K562 (cell line): ENCODE measurements at regions not wholly inside any gene's neighbourhood (a gene's known extent, or its start where the extent isn't known, plus 50 kb on each side); places are given as distances from the start of the nearest gene placed in this dataset.

Experiments
- ATAC-seq: fragments of 200-7000 bp; cut with Tn5 transposase; 3 replicates; pipeline ENCODE4 v1.9.1; 2020; ENCODE audit warnings: moderate library complexity
- BruUV-seq: library from RNA; stranded (reverse); fragments of 400-500 nt; replicated peaks from 2 replicates; lab custom pipeline; 2021; lab: Mats Ljungman, UMichigan
- CTCF ChIA-PET: fragments of 300-600 bp; formaldehyde crosslinking; extraction: SDS; loops from one replicate; lab custom pipeline; 2021; ENCODE audit warnings: low intra/inter-chr PET ratio; lab: Yijun Ruan, JAX
- POLR2A ChIA-PET: fragments of 300-600, 350-650 bp; sonication (Branson Sonifier 250); formaldehyde crosslinking; extraction: SDS; loops from one replicate; lab custom pipeline; 2021; ENCODE audit warnings: antibody characterized with exemption, inconsistent platforms; lab: Yijun Ruan, JAX
- DNase-seq, 4 experiments: peaks; one replicate each; pipeline versions ENCODE4 v3.0.0 to v3.0.0-alpha.2; 2011 to 2018; ENCODE audit warnings: low spot score in 3 of 4, mixed read lengths in 3 of 4; ENCODE audit errors: extremely low read depth in 1 of 4
- FAIRE-seq: peaks from 2 replicates; lab custom pipeline; 2011; peaks lifted over from hg19 to GRCh38; lab: Jason Lieb, UNC
- H2AFZ ChIP-seq: 2 replicates; pipeline ENCODE4 v1.6.0; 2011; ENCODE audit warnings: low read depth, low read length, control low read depth, inconsistent platforms
- H3K27ac ChIP-seq: fragments of 200-600 bp; 3 replicates; pipeline ENCODE4 v1.8.0; 2011; ENCODE audit warnings: low read depth, mild to moderate bottlenecking, control low read depth, inconsistent platforms, low read length, moderate library complexity, mixed read lengths; ENCODE audit errors: extremely low read depth
- H3K27me3 ChIP-seq, 2 experiments: fragments of 300-600 bp in 1 of 2; 2 replicates in 1 of 2; 3 replicates in 1 of 2; pipeline versions ENCODE4 v1.6.0 to v1.8.0; 2011; ENCODE audit warnings: inconsistent platforms in 2 of 2, low read length in 2 of 2, mild to moderate bottlenecking in 1 of 2, mixed read lengths in 1 of 2, moderate library complexity in 1 of 2; ENCODE audit not compliant: control insufficient read depth in 2 of 2, insufficient read depth in 2 of 2
- H3K36me3 ChIP-seq: fragments of 300-600 bp; 3 replicates; pipeline ENCODE4 v1.8.0; 2011; ENCODE audit warnings: mild to moderate bottlenecking, low read length, inconsistent platforms; ENCODE audit not compliant: control insufficient read depth, insufficient read depth
- H3K4me1 ChIP-seq, 2 experiments: fragments of 200-600 bp in 1 of 2; replicated peaks in 1 of 2; 2 replicates in 1 of 2; 3 replicates in 1 of 2; pipeline versions ENCODE4 v1.5.1 to v1.8.0; 2011; ENCODE audit warnings: inconsistent platforms in 2 of 2, low read length in 2 of 2, mild to moderate bottlenecking in 1 of 2, mixed read lengths in 1 of 2, moderate library complexity in 1 of 2; ENCODE audit not compliant: control insufficient read depth in 2 of 2, insufficient read depth in 2 of 2
- H3K4me2 ChIP-seq: 2 replicates; pipeline ENCODE4 v1.6.1; 2011; ENCODE audit warnings: low read length, control low read depth, inconsistent platforms, mixed read lengths; ENCODE audit not compliant: insufficient read depth
- H3K4me3 ChIP-seq: fragments of 200-600 bp; sonication (generic), shearing (Covaris generic); 2 replicates; pipeline ENCODE4 v1.5.1; 2016; ENCODE audit warnings: control low read depth, inconsistent platforms
- H3K79me2 ChIP-seq: fragments of 200-600 bp; 3 replicates; pipeline ENCODE4 v1.8.0; 2011; ENCODE audit warnings: low read length, inconsistent platforms; ENCODE audit not compliant: control insufficient read depth, insufficient read depth
- H3K9ac ChIP-seq, 2 experiments: 2 replicates each; pipeline versions ENCODE4 v1.6.0 to v1.6.1; 2011; ENCODE audit warnings: low read depth in 2 of 2, low read length in 2 of 2, control low read depth in 1 of 2, inconsistent platforms in 1 of 2, mild to moderate bottlenecking in 1 of 2, mixed read lengths in 1 of 2; ENCODE audit not compliant: insufficient read depth in 1 of 2
- H3K9me1 ChIP-seq: one replicate; pipeline ENCODE4 v1.6.0; 2011; ENCODE audit warnings: inconsistent platforms, mild to moderate bottlenecking, low read length, moderate library complexity; ENCODE audit not compliant: control insufficient read depth, insufficient read depth
- H3K9me3 ChIP-seq: replicated peaks from 2 replicates; pipeline ENCODE4 v1.5.1; 2011; ENCODE audit warnings: low read depth, low read length, inconsistent platforms; ENCODE audit not compliant: control insufficient read depth, insufficient read depth
- H4K20me1 ChIP-seq: replicated peaks from 2 replicates; pipeline ENCODE4 v1.6.1; 2011; ENCODE audit warnings: low read length, inconsistent platforms, mixed read lengths; ENCODE audit not compliant: control insufficient read depth, insufficient read depth
- ADNP ChIP-seq: fragments of 200-800 bp; sonication (Bioruptor generic); IDR thresholded peaks from 2 replicates; pipeline ENCODE4 v1.6.1; 2016; ENCODE audit warnings: missing genetic modification characterization, missing compliant biosample characterization
- BRD4 ChIP-seq: fragments of 200-600 bp; sonication (generic); IDR thresholded peaks from 2 replicates; pipeline ENCODE4 v1.6.1; 2017; ENCODE audit warnings: inconsistent platforms
- CBFA2T3 ChIP-seq: fragments of 450-650 bp; IDR thresholded peaks from 2 replicates; pipeline ENCODE4 v1.6.1; 2017
- CC2D1A ChIP-seq: fragments of 450-650 bp; IDR thresholded peaks from 2 replicates; pipeline ENCODE4 v1.6.1; 2017; ENCODE audit warnings: mild to moderate bottlenecking
- DPF2 ChIP-seq: fragments of 450-650 bp; IDR thresholded peaks from 2 replicates; pipeline ENCODE4 v1.6.1; 2016
- ETS2 ChIP-seq: IDR thresholded peaks from 2 replicates; pipeline ENCODE4 v1.6.1; 2016; ENCODE audit warnings: borderline replicate concordance, missing genetic modification characterization, mild to moderate bottlenecking, moderate library complexity, missing compliant biosample characterization; ENCODE audit not compliant: poor library complexity, severe bottlenecking
- IFI16 ChIP-seq: fragments of 250-450 bp; sonication (Bioruptor Pico); IDR thresholded peaks from 2 replicates; pipeline ENCODE4 v2.1.2; 2022; ENCODE audit warnings: mild to moderate bottlenecking, inconsistent platforms
- MCM7 ChIP-seq, 2 experiments: fragments of 450-650 bp; IDR thresholded peaks; 2 replicates each; pipeline ENCODE4 v1.6.1; 2016 to 2018
- NCOA2 ChIP-seq, 2 experiments: fragments of 450-650 bp; IDR thresholded peaks; 2 replicates each; pipeline ENCODE4 v1.6.1; 2018; ENCODE audit warnings: mild to moderate bottlenecking in 2 of 2, moderate library complexity in 1 of 2; ENCODE audit not compliant: partially characterized antibody in 2 of 2
- NEUROD1 ChIP-seq: fragments of 150-350 bp; IDR thresholded peaks from 2 replicates; pipeline ENCODE4 v1.6.1; 2014; ENCODE audit warnings: borderline replicate concordance, low read length, low read depth; ENCODE audit not compliant: partially characterized antibody
- NUFIP1 ChIP-seq: fragments of 450-650 bp; IDR thresholded peaks from 2 replicates; pipeline ENCODE4 v1.6.1; 2018; ENCODE audit not compliant: partially characterized antibody
- STAG1 ChIP-seq: sonication (generic); formaldehyde crosslinking; IDR thresholded peaks from 2 replicates; pipeline ENCODE4 v1.5.0; 2020; ENCODE audit warnings: missing genetic modification reagents, borderline replicate concordance
- YY1 ChIP-seq, 3 experiments: IDR thresholded peaks; 2 replicates each; pipeline ENCODE4 v1.6.1; 2011; ENCODE audit warnings: low read length in 2 of 3, mild to moderate bottlenecking in 2 of 3, moderate library complexity in 2 of 3, borderline replicate concordance in 1 of 3, control low read depth in 1 of 3, low read depth in 1 of 3; ENCODE audit not compliant: insufficient read depth in 3 of 3, insufficient replicate concordance in 2 of 3, control insufficient read depth in 1 of 3, insufficient read length in 1 of 3; ENCODE audit errors: extremely low read depth in 1 of 3
- ZC3H11A ChIP-seq: IDR thresholded peaks from 2 replicates; pipeline ENCODE4 v1.6.1; 2012; ENCODE audit warnings: low read depth, low read length, improper control_type of control experiment
- ZFX ChIP-seq: sonication (generic); formaldehyde crosslinking; IDR thresholded peaks from 2 replicates; pipeline ENCODE4 v1.8.0; 2022; ENCODE audit warnings: mild to moderate bottlenecking, missing genetic modification reagents, moderate library complexity
- WGBS: fragments of 100-300 bp; shearing (Covaris generic); methylation state at CpG from one replicate; pipeline ENCODE4 v1.1.6; 2016; ENCODE audit warnings: low coverage, mixed read lengths; ENCODE audit not compliant: insufficient coverage; ENCODE audit errors: missing lambda C conversion rate; 5-methylcytosine and 5-hydroxymethylcytosine counted together
- in situ Hi-C: fragments of 300-500 bp; cut with MboI; formaldehyde crosslinking; loops from 4 replicates; pipeline ENCODE4 v1.15.0; 2018; ENCODE audit warnings: inconsistent platforms, mixed read lengths
- intact Hi-C: fragments of 100-400 bp; cut with micrococcal nuclease; formaldehyde crosslinking; loops from 2 replicates; pipeline ENCODE4 v1.14.2; 2022
- TF ChIP-seq, protein P1 (sequence below): fragments of 250-450 bp; sonication (Bioruptor Pico); IDR thresholded peaks from 2 replicates; pipeline ENCODE4 v1.5.1; 2021; ENCODE audit warnings: mild to moderate bottlenecking
- TF ChIP-seq, protein P2 (sequence below): fragments of 250-450 bp; sonication (Bioruptor Pico); IDR thresholded peaks from 2 replicates; pipeline ENCODE4 v1.9.0; 2021; ENCODE audit warnings: mild to moderate bottlenecking
- TF ChIP-seq, protein P3 (sequence below), 2 experiments: fragments of 150-350 bp in 1 of 2; IDR thresholded peaks; 2 replicates each; pipeline ENCODE4 v1.6.1; 2012 to 2016; ENCODE audit warnings: low read depth in 2 of 2, low read length in 2 of 2, mild to moderate bottlenecking in 1 of 2, moderate library complexity in 1 of 2

DNA sequence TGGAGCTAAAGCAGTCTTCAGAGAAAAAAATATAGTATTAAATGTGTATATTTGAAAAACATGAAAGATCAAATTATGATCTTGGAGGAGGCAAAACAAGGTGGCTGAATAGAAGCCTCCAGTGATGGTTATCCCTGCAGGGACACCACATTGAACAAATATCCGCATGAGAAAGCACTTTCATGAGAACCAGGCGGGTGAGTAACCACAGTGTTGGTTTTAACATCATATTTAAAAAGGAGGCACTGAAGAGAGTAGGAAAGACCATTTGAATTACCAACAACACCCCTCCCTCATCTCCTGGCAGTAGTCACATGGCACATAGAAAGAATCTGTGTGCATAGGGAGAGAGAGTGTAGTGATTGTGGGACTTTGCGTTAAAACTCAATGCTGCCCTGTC lies 759.6 kb upstream of the NRXN1 start:
- Histone ChIP-seq H2AFZ (no peak overlapping the region), H3K9me3 (no peaks in the 10 kb centered on the region; the same call in 1 of the 2 replicates), H3K4me1 (no peaks in the 10 kb centered on the region), H3K36me3 (no peaks in the 10 kb centered on the region), H3K9ac (no peak overlapping the region), H3K27ac (no peak overlapping the region), H3K27me3 (no peaks in the 10 kb centered on the region), H3K4me3 (no peak overlapping the region), H3K9me1 (no peaks in the 10 kb centered on the region), H4K20me1 (no peaks in the 10 kb centered on the region), H3K79me2 (no peaks in the 10 kb centered on the region), H3K4me2 (no peak overlapping the region)
- intact Hi-C loops (no loop called here), in situ Hi-C loops (no loop called here)
- CTCF ChIA-PET, result no interaction called here
- FAIRE-seq, result no peak
- WGBS, result 0% methylated on average over 3 of the region's 3 CpGs
- POLR2A ChIA-PET, result no interaction called here
- no peak for ATAC-seq
- DNase-seq, result no peak
- no TSS peak for BruUV-seq
- TF ChIP-seq CBFA2T3, result no peak
- TF ChIP-seq, protein P1, sequence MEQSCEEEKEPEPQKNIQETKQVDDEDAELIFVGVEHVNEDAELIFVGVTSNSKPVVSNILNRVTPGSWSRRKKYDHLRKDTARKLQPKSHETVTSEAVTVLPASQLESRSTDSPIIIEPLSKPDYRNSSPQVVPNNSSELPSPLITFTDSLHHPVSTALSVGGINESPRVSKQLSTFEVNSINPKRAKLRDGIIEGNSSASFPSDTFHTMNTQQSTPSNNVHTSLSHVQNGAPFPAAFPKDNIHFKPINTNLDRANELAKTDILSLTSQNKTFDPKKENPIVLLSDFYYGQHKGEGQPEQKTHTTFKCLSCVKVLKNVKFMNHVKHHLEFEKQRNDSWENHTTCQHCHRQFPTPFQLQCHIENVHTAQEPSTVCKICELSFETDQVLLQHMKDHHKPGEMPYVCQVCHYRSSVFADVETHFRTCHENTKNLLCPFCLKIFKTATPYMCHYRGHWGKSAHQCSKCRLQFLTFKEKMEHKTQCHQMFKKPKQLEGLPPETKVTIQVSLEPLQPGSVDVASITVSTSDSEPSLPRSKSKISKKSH (CRISPR knock-in tag), result no peak
- TF ChIP-seq, protein P2, sequence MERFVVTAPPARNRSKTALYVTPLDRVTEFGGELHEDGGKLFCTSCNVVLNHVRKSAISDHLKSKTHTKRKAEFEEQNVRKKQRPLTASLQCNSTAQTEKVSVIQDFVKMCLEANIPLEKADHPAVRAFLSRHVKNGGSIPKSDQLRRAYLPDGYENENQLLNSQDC, result no peak
- TF ChIP-seq ZC3H11A, result no peak
- TF ChIP-seq ETS2 (tag), result no peak
- TF ChIP-seq STAG1 (CRISPR knock-in tag), result no peak
- TF ChIP-seq, protein P3, sequence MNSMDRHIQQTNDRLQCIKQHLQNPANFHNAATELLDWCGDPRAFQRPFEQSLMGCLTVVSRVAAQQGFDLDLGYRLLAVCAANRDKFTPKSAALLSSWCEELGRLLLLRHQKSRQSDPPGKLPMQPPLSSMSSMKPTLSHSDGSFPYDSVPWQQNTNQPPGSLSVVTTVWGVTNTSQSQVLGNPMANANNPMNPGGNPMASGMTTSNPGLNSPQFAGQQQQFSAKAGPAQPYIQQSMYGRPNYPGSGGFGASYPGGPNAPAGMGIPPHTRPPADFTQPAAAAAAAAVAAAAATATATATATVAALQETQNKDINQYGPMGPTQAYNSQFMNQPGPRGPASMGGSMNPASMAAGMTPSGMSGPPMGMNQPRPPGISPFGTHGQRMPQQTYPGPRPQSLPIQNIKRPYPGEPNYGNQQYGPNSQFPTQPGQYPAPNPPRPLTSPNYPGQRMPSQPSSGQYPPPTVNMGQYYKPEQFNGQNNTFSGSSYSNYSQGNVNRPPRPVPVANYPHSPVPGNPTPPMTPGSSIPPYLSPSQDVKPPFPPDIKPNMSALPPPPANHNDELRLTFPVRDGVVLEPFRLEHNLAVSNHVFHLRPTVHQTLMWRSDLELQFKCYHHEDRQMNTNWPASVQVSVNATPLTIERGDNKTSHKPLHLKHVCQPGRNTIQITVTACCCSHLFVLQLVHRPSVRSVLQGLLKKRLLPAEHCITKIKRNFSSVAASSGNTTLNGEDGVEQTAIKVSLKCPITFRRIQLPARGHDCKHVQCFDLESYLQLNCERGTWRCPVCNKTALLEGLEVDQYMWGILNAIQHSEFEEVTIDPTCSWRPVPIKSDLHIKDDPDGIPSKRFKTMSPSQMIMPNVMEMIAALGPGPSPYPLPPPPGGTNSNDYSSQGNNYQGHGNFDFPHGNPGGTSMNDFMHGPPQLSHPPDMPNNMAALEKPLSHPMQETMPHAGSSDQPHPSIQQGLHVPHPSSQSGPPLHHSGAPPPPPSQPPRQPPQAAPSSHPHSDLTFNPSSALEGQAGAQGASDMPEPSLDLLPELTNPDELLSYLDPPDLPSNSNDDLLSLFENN (IDR thresholded peaks at IDR 0.05; ENCODE audit: low read depth in 2 of 2, low read length in 2 of 2), result no peak
- no peak for TF ChIP-seq MCM7 (IDR thresholded peaks at IDR 0.05)
- no peak for TF ChIP-seq ZFX (CRISPR knock-in tag)
- TF ChIP-seq ADNP (tag), result no peak
- TF ChIP-seq CC2D1A, result no peak
- no peak for TF ChIP-seq IFI16 (CRISPR knock-in tag)
- TF ChIP-seq DPF2, result no peak
- no peak for TF ChIP-seq BRD4
- no peak for TF ChIP-seq NUFIP1
- no peak for TF ChIP-seq NCOA2 (IDR thresholded peaks at IDR 0.05; ENCODE audit: partially characterized antibody in 2 of 2)
- TF ChIP-seq NEUROD1, result no peak
- TF ChIP-seq YY1 (IDR thresholded peaks at IDR 0.05; ENCODE audit: borderline replicate concordance in 1 of 3, control insufficient read depth in 1 of 3, extremely low read depth in 1 of 3, insufficient read depth in 3 of 3, insufficient read length in 1 of 3, insufficient replicate concordance in 2 of 3, low read depth in 1 of 3, low read length in 2 of 3), result no peak
